OCI-LY1 (cell line): ENCODE measurements at regions not wholly inside any gene's neighbourhood (a gene's known extent, or its start where the extent isn't known, plus 50 kb on each side); places are given as distances from the start of the nearest gene placed in this dataset.

Experiments
- EZH2 ChIP-seq: fragments of 200-600 bp; sonication (generic), shearing (Covaris generic); IDR thresholded peaks from 2 replicates; pipeline ENCODE4 v1.8.0; 2017; ENCODE audit warnings: borderline replicate concordance, mixed run types, mild to moderate bottlenecking, antibody characterized with exemption, low read length, moderate library complexity, mixed read lengths
- TF ChIP-seq, protein P1 (sequence below): fragments of 200-600 bp; sonication (generic), shearing (Covaris generic); IDR thresholded peaks from 2 replicates; pipeline ENCODE4 v1.5.1; 2017; ENCODE audit warnings: mild to moderate bottlenecking, antibody characterized with exemption, low read length, moderate library complexity, mixed read lengths

DNA sequence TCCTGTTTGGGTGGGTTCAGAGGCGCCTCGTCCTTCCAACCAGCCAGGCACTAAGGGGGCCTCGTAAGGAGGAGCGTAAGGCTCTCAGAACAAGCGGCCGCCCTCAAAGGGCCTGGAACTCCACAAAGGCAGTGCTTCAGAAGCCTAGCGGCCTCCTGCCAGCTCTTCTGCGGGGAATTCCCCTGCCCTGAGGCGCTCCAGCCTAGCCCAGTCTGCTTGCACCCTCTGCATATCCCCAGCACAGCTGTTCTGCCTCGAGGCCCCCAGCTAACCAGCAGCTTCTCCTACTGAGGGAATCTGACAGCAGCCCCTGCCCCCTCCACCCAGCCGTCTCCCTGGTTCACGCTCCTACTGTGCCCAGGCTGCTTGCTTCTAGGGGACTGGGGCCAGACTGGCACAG, 265.9 kb downstream of the TFCP2L1 start:
- TF ChIP-seq, protein P1, sequence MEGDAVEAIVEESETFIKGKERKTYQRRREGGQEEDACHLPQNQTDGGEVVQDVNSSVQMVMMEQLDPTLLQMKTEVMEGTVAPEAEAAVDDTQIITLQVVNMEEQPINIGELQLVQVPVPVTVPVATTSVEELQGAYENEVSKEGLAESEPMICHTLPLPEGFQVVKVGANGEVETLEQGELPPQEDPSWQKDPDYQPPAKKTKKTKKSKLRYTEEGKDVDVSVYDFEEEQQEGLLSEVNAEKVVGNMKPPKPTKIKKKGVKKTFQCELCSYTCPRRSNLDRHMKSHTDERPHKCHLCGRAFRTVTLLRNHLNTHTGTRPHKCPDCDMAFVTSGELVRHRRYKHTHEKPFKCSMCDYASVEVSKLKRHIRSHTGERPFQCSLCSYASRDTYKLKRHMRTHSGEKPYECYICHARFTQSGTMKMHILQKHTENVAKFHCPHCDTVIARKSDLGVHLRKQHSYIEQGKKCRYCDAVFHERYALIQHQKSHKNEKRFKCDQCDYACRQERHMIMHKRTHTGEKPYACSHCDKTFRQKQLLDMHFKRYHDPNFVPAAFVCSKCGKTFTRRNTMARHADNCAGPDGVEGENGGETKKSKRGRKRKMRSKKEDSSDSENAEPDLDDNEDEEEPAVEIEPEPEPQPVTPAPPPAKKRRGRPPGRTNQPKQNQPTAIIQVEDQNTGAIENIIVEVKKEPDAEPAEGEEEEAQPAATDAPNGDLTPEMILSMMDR = no peak
- no peak for TF ChIP-seq EZH2
